ENCODE measurements at regions not wholly inside any gene's neighbourhood (a gene's known extent, or its start where the extent isn't known, plus 50 kb on each side); places are given as distances from the start of the nearest gene placed in this dataset.
"Not testable (repeated sequence)": the region's sequence is repeated elsewhere in the genome, so short reads cannot be mapped to it uniquely, and the experiment has no call there.

DNA sequence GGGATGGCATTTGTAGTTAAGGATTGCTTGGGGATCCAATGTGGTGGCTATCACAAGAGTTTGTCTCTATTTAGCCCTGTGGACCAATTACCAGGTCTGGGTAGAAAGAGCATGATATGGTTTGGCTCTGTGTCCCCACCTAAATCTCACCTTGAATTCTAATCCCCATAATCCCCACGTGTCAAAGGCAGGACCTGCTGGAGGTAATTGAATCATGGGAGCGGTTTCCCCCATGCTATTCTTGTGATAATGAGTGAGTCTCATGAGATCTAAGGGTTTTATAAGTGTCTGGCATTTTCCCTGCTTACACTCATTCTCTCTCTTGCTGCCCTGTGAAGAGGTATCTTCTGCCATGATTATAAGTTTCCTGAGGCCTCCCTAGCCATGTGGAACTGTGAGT, 86.4 kb upstream of the HS3ST4 start:
- H3K4me1 ChIP-seq, result no peaks in the 10 kb centered on the region
- no TSS peak for BruUV-seq (replicated peaks)

DNA sequence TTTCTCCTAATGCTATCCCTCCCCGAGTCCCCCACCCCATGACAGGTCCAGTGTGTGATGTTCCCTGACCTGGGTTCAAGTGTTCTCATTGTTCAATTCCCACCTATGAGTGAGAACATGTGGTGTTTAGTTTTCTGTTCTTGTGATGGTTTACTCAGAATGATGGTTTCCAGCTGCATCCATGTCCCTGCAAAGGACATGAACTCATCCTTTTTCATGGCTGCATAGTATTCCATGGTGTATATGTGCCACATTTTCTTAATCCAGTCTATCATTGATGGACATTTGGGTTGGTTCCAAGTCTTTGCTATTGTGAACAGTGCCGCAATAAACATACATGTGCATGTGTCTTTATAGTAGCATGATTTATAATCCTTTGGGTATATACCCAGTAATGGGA, 90.5 kb upstream of the HS3ST4 start:
- H3K9me3 Mint-ChIP-seq (ENCODE audit: unreplicated experiment); H3K4me1 Mint-ChIP-seq (ENCODE audit: low read depth, unreplicated experiment); H3K27me3 Mint-ChIP-seq (ENCODE audit: insufficient read depth, unreplicated experiment); H3K4me3 ChIP-seq (ENCODE audit: low read depth, low read length); H3K36me3 ChIP-seq (ENCODE audit: control insufficient read depth, insufficient read depth, low read length); CTCF ChIA-PET; DNase-seq; H3K27me3 ChIP-seq (replicated peaks; ENCODE audit: control insufficient read depth, insufficient read depth, low read length); BruUV-seq (replicated peaks); H3K9me3 ChIP-seq; intact Hi-C loops (cut with micrococcal nuclease; ENCODE audit: unreplicated experiment); H3K27ac Mint-ChIP-seq (ENCODE audit: unreplicated experiment); H3K36me3 Mint-ChIP-seq (ENCODE audit: insufficient read depth, unreplicated experiment); H3K4me3 Mint-ChIP-seq (ENCODE audit: unreplicated experiment); POLR2A ChIA-PET; H3K4me1 ChIP-seq: not testable (repeated sequence)

More for the DNA sequence above, 86.4 kb upstream of the HS3ST4 start:
- POLR2A ChIA-PET, result no interaction called here
- H3K27ac Mint-ChIP-seq (ENCODE audit: unreplicated experiment), result no peak overlapping the region
- CTCF ChIA-PET, result no interaction called here
- Histone ChIP-seq H3K36me3 (ENCODE audit: control insufficient read depth, insufficient read depth, low read length) (no peaks in the 10 kb centered on the region), H3K27me3 (replicated peaks; ENCODE audit: control insufficient read depth, insufficient read depth, low read length) (no peaks in the 10 kb centered on the region), H3K9me3 (no peaks in the 10 kb centered on the region; the same call in 1 of the 2 replicates), H3K4me3 (ENCODE audit: low read depth, low read length) (no peak overlapping the region)
- H3K4me3 Mint-ChIP-seq (ENCODE audit: unreplicated experiment), result no peak overlapping the region
- H3K36me3 Mint-ChIP-seq (ENCODE audit: insufficient read depth, unreplicated experiment), result no peaks in the 10 kb centered on the region
- H3K27me3 Mint-ChIP-seq (ENCODE audit: insufficient read depth, unreplicated experiment), result no peaks in the 10 kb centered on the region
- no peak for DNase-seq
- H3K9me3 Mint-ChIP-seq (ENCODE audit: unreplicated experiment), result no peaks in the 10 kb centered on the region
- intact Hi-C loops (cut with micrococcal nuclease; ENCODE audit: unreplicated experiment), result no loop called here
- TF ChIP-seq, protein P1, sequence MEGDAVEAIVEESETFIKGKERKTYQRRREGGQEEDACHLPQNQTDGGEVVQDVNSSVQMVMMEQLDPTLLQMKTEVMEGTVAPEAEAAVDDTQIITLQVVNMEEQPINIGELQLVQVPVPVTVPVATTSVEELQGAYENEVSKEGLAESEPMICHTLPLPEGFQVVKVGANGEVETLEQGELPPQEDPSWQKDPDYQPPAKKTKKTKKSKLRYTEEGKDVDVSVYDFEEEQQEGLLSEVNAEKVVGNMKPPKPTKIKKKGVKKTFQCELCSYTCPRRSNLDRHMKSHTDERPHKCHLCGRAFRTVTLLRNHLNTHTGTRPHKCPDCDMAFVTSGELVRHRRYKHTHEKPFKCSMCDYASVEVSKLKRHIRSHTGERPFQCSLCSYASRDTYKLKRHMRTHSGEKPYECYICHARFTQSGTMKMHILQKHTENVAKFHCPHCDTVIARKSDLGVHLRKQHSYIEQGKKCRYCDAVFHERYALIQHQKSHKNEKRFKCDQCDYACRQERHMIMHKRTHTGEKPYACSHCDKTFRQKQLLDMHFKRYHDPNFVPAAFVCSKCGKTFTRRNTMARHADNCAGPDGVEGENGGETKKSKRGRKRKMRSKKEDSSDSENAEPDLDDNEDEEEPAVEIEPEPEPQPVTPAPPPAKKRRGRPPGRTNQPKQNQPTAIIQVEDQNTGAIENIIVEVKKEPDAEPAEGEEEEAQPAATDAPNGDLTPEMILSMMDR (IDR thresholded peaks at IDR 0.05; ENCODE audit: insufficient read depth in 1 of 2, low read depth in 1 of 2, low read length in 1 of 2, severe bottlenecking in 1 of 2, unreplicated experiment in 1 of 2), result no peak
- no peaks in the 10 kb centered on the region for H3K4me1 Mint-ChIP-seq (ENCODE audit: low read depth, unreplicated experiment)

DNA sequence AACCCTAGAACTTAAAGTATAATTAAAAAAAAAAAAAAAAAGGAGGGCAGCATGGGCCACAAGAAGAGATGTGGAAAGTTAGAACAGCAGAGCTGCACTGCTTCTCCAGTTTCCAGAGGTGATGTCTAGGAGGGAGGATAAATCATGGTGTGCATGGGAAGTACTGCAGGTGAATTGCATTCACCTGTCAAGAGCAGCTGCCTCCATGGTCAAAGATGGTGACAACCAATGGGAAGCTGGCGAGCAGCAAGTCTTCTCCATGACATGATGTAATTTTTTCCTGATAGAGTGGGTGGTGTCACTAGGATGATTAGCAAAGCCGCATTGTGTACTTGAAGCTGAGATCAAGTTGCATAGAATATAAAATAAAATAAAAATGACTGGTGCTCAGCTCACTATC, 95.6 kb upstream of the HS3ST4 start:
- Mint-ChIP-seq H3K9me3 (ENCODE audit: unreplicated experiment) (no peaks in the 10 kb centered on the region), H3K4me3 (ENCODE audit: unreplicated experiment) (no peak overlapping the region), H3K27me3 (ENCODE audit: insufficient read depth, unreplicated experiment) (peaks cover 8% of the 10 kb centered on the region), H3K4me1 (ENCODE audit: low read depth, unreplicated experiment) (no peaks in the 10 kb centered on the region), H3K36me3 (ENCODE audit: insufficient read depth, unreplicated experiment) (no peaks in the 10 kb centered on the region), H3K27ac (ENCODE audit: unreplicated experiment) (no peak overlapping the region)
- no TSS peak for BruUV-seq (replicated peaks)
- Histone ChIP-seq H3K27me3 (replicated peaks; ENCODE audit: control insufficient read depth, insufficient read depth, low read length) (no peaks in the 10 kb centered on the region), H3K4me1 (no peaks in the 10 kb centered on the region), H3K9me3 (no peaks in the 10 kb centered on the region; the same call in 1 of the 2 replicates), H3K4me3 (ENCODE audit: low read depth, low read length) (no peak overlapping the region), H3K36me3 (ENCODE audit: control insufficient read depth, insufficient read depth, low read length) (no peaks in the 10 kb centered on the region)
- CTCF ChIA-PET, result no interaction called here
- intact Hi-C loops (cut with micrococcal nuclease; ENCODE audit: unreplicated experiment), result no loop called here
- POLR2A ChIA-PET, result no interaction called here
- TF ChIP-seq, protein P1 (IDR thresholded peaks at IDR 0.05; ENCODE audit: insufficient read depth in 1 of 2, low read depth in 1 of 2, low read length in 1 of 2, severe bottlenecking in 1 of 2, unreplicated experiment in 1 of 2), result no peak
- DNase-seq, result no peak

DNA sequence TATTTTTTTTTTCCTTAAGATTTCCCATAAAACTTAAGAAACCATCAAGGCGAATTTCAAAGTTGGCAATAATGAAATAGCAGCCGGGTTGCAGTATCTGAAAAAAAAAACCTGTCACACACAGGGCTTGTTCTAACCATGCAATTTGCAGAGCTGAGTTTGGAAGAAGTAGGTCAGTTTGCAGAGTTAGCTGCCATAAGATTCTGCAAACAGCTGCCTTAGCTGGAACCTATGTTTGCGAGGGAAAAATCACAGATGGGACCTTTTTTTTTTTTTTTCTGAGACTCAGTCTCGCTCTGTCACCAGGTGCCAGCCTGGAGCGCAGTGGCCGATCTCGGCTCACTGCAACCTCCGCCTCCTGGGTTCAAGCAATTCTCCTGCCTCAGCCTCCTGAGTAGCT, 98.5 kb upstream of the HS3ST4 start:
- no peak overlapping the region for H3K27ac Mint-ChIP-seq (ENCODE audit: unreplicated experiment)
- TF ChIP-seq, protein P1 (IDR thresholded peaks at IDR 0.05; ENCODE audit: insufficient read depth in 1 of 2, low read depth in 1 of 2, low read length in 1 of 2, severe bottlenecking in 1 of 2, unreplicated experiment in 1 of 2), result no peak
- H3K4me3 Mint-ChIP-seq (ENCODE audit: unreplicated experiment), result no peak overlapping the region
- Histone ChIP-seq H3K4me1 (no peaks in the 10 kb centered on the region), H3K27me3 (replicated peaks; ENCODE audit: control insufficient read depth, insufficient read depth, low read length) (no peaks in the 10 kb centered on the region), H3K9me3 (no peaks in the 10 kb centered on the region), H3K36me3 (ENCODE audit: control insufficient read depth, insufficient read depth, low read length) (no peaks in the 10 kb centered on the region), H3K4me3 (ENCODE audit: low read depth, low read length) (no peak overlapping the region)
- DNase-seq, result no peak
- no peaks in the 10 kb centered on the region for H3K9me3 Mint-ChIP-seq (ENCODE audit: unreplicated experiment)
- peaks cover 10% of the 10 kb centered on the region for H3K27me3 Mint-ChIP-seq (ENCODE audit: insufficient read depth, unreplicated experiment)
- POLR2A ChIA-PET, result no interaction called here
- H3K36me3 Mint-ChIP-seq (ENCODE audit: insufficient read depth, unreplicated experiment), result no peaks in the 10 kb centered on the region
- no peaks in the 10 kb centered on the region for H3K4me1 Mint-ChIP-seq (ENCODE audit: low read depth, unreplicated experiment)
- intact Hi-C loops (cut with micrococcal nuclease; ENCODE audit: unreplicated experiment), result no loop called here
- BruUV-seq (replicated peaks), result no TSS peak
- CTCF ChIA-PET, result no interaction called here

Data from Caco-2 (cell line).